OCI-LY1 (cell line): ENCODE measurements at regions not wholly inside any gene's neighbourhood (a gene's known extent, or its start where the extent isn't known, plus 50 kb on each side); places are given as distances from the start of the nearest gene placed in this dataset.

Source experiments
- CTCF ChIP-seq: fragments of 200-600 bp; sonication (generic), shearing (Covaris generic); IDR thresholded peaks from 2 replicates; pipeline ENCODE4 v1.5.1; 2017; ENCODE audit warnings: mild to moderate bottlenecking, antibody characterized with exemption, low read length, moderate library complexity, mixed read lengths
- EZH2 ChIP-seq: fragments of 200-600 bp; sonication (generic), shearing (Covaris generic); IDR thresholded peaks from 2 replicates; pipeline ENCODE4 v1.8.0; 2017; ENCODE audit warnings: borderline replicate concordance, mixed run types, mild to moderate bottlenecking, antibody characterized with exemption, low read length, moderate library complexity, mixed read lengths

GRCh38 chr7:113628948-113629847, 289.6 kb downstream of the PPP1R3A start:
- no peak for TF ChIP-seq EZH2
- no peak for TF ChIP-seq CTCF
